ENCODE measurements at regions not wholly inside any gene's neighbourhood (a gene's known extent, or its start where the extent isn't known, plus 50 kb on each side); places are given as distances from the start of the nearest gene placed in this dataset.

DNA sequence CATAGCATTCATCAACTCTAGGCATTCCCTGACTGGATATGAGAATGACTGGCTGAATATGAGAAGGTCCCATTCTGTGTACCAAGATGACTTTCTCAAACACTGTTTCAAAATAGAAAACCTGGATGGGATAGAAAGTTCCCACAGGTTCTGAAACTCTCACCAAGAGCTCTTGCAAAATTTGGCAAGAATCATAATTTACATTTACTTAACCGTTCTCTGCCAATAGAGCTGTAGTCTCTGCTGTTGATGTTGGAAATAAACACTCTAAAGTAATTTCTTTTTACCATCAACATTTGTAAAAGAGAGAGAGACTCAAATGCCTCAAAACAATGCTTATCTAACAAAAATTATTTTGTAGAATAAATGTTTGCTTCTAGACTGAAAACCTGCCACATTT, 221.1 kb downstream of the LMO4 start:
- peaks cover 9% of the 10 kb centered on the region for H3K27me3 Mint-ChIP-seq
- POLR2A ChIA-PET: no interaction called here
- CTCF ChIA-PET: interaction anchor here (1.3 kb wide), 1 partner anchor 9 kb away, joined by 3 read pairs; no protein-coding TSS in a partner anchor
- ATAC-seq: no peak
- no peak overlapping the region for H3K4me3 Mint-ChIP-seq
- H3K27ac Mint-ChIP-seq: no peak overlapping the region
- H3K9me3 Mint-ChIP-seq (ENCODE audit: low read depth): peaks cover 16% of the 10 kb centered on the region
- peaks cover 8% of the 10 kb centered on the region for H3K36me3 Mint-ChIP-seq (ENCODE audit: low read depth)
- H3K4me1 Mint-ChIP-seq: no peaks in the 10 kb centered on the region
- no peak for DNase-seq
- intact Hi-C loops (cut with DNase I, micrococcal nuclease): no loop called here

DNA sequence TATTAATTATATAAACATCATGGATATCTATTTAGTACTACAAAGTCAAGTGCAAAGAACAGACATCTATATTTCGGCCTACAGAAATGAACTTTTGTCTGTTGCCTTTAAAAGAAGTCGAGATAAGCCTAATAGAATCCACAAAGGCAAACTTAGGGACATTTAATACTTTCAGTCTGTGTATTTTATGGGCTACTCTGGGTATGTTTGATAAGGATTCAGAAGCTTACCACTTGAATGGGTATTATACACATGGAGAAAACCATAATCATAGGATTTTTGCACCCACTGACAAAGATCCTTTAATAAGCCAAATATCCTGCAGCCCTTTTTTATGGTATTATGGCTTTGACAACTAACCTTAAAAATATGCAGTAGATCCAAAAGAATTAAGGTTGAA, 224.8 kb downstream of the LMO4 start:
- Mint-ChIP-seq H3K9me3 (ENCODE audit: low read depth) (no peaks in the 10 kb centered on the region), H3K4me3 (no peak overlapping the region), H3K27me3 (peaks cover 3% of the 10 kb centered on the region), H3K27ac (no peak overlapping the region), H3K36me3 (ENCODE audit: low read depth) (no peaks in the 10 kb centered on the region), H3K4me1 (no peaks in the 10 kb centered on the region)
- intact Hi-C loops (cut with DNase I, micrococcal nuclease): no loop called here
- no peak for DNase-seq
- POLR2A ChIA-PET: no interaction called here
- ATAC-seq: no peak
- CTCF ChIA-PET: no interaction called here

DNA sequence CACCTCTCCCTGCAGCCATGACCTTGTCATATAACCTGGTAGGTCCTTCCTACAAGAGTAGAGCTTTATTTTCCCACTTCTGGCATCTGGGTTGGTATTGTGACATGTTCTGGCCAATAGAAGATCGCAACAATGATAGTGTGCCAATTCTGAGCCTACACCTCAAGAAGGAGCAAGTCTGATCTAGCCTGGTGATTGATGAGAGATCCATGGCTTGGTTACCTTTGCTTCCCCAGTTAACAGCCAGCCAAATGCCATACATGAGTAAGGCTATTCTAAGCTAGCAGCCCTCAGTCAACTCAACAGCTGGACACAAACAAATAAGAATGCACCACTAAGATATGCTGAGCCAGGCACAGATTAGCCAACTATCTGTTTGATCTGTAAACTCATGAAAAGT, 226.7 kb downstream of the LMO4 start:
- Mint-ChIP-seq H3K9me3 (ENCODE audit: low read depth) (no peaks in the 10 kb centered on the region), H3K27me3 (peaks cover 1% of the 10 kb centered on the region), H3K4me1 (no peaks in the 10 kb centered on the region), H3K4me3 (no peak overlapping the region), H3K36me3 (ENCODE audit: low read depth) (no peaks in the 10 kb centered on the region), H3K27ac (no peak overlapping the region)
- DNase-seq (no peak), ATAC-seq (no peak)
- CTCF ChIA-PET: interaction anchor here (0.6 to 0.7 kb wide), 2 partner anchors 70 to 1490 kb away, joined by 3 read pairs; no protein-coding TSS in a partner anchor
- intact Hi-C loops (cut with DNase I, micrococcal nuclease): no loop called here
- POLR2A ChIA-PET: no interaction called here

- Mint-ChIP-seq H3K4me1 (no peaks in the 10 kb centered on the region), H3K27me3 (no peaks in the 10 kb centered on the region), H3K9me3 (ENCODE audit: low read depth) (no peaks in the 10 kb centered on the region), H3K4me3 (no peak overlapping the region), H3K36me3 (ENCODE audit: low read depth) (no peaks in the 10 kb centered on the region), H3K27ac (no peak overlapping the region)
- ATAC-seq: no peak
- no peak for DNase-seq
- ChIA-PET POLR2A (no interaction called here), CTCF (no interaction called here)
- intact Hi-C loops (cut with DNase I, micrococcal nuclease): no loop called here
Observed at GRCh38 chr1:87556326-87556725, 227.6 kb downstream of the LMO4 start.

DNA sequence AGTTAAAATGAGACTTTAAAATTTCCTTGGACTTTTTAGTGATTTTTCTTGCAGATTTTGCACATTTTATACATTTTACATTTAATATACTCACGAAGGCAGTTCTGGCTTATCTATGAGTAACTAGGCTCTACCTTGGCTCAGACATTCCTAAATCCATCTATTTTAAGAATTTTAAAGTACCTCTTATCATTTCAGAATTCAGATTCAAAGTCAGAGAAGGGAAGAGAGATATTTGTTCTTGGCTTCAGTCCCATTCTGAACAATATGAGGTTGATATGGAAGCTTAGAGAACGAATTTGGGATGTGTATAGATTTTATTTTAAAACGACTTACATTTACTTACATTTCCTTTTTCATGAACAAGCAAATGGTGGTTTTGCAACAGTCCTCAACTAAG, 230.2 kb downstream of the LMO4 start:
- POLR2A ChIA-PET: no interaction called here
- ATAC-seq (no peak), DNase-seq (no peak)
- intact Hi-C loops (cut with DNase I, micrococcal nuclease): no loop called here
- CTCF ChIA-PET: no interaction called here
- H3K27me3 Mint-ChIP-seq: no peaks in the 10 kb centered on the region
- H3K36me3 Mint-ChIP-seq (ENCODE audit: low read depth): no peaks in the 10 kb centered on the region
- no peak overlapping the region for H3K4me3 Mint-ChIP-seq
- no peaks in the 10 kb centered on the region for H3K4me1 Mint-ChIP-seq
- H3K9me3 Mint-ChIP-seq (ENCODE audit: low read depth): no peaks in the 10 kb centered on the region
- H3K27ac Mint-ChIP-seq: no peak overlapping the region

DNA sequence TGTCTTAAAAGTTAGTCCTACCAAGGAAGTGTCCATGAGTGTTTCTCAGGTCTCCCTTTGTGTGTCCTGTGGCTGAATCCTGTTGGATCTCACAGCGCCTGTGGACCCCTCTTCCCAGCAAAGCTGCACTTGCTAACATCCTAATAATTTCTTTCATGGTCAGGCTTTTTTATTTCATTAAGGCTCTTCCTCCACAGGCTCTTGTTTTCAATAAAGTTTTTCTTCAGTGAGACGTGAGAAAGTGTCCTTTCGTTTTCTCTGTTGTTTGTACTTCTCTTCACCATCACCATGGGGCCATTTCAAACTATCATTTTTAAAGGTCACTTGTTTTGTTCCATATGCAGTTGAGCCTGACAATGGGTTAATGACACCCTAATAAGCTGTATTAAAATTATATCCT, 231.5 kb downstream of the LMO4 start:
- no peaks in the 10 kb centered on the region for H3K27me3 Mint-ChIP-seq
- H3K4me3 Mint-ChIP-seq: no peak overlapping the region
- no peaks in the 10 kb centered on the region for H3K9me3 Mint-ChIP-seq (ENCODE audit: low read depth)
- ChIA-PET CTCF (no interaction called here), POLR2A (no interaction called here)
- no peaks in the 10 kb centered on the region for H3K4me1 Mint-ChIP-seq
- DNase-seq: no peak
- no peak overlapping the region for H3K27ac Mint-ChIP-seq
- no peak for ATAC-seq
- intact Hi-C loops (cut with DNase I, micrococcal nuclease): no loop called here
- H3K36me3 Mint-ChIP-seq (ENCODE audit: low read depth): no peaks in the 10 kb centered on the region

- H3K36me3 Mint-ChIP-seq (ENCODE audit: low read depth): no peaks in the 10 kb centered on the region
- H3K9me3 Mint-ChIP-seq (ENCODE audit: low read depth): no peaks in the 10 kb centered on the region
- ATAC-seq (no peak), DNase-seq (no peak)
- intact Hi-C loops (cut with DNase I, micrococcal nuclease): no loop called here
- CTCF ChIA-PET: no interaction called here
- no peak overlapping the region for H3K27ac Mint-ChIP-seq
- H3K4me1 Mint-ChIP-seq: no peaks in the 10 kb centered on the region
- H3K4me3 Mint-ChIP-seq: no peak overlapping the region
- POLR2A ChIA-PET: no interaction called here
- H3K27me3 Mint-ChIP-seq: no peaks in the 10 kb centered on the region
Observed at GRCh38 chr1:87560601-87561360, 232.1 kb downstream of the LMO4 start.

DNA sequence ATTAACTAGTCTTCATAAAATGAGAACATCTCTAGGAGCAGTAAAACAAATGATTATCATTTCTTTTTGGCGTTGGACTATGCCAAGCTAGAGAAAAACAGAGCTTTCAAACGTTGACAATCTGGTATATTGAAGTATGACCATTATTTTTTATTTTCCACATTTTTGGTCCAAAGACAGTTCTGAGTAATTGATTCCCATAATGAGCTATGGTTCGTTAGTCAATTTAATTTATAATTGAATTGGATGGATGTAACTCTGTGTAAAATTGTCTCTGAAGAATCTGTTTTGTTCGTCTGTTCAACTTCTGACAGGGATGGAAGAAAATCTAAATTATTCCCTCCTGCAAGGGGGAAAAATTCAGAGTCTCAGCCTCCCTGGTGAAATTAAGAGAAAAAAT, 234.5 kb downstream of the LMO4 start:
- Mint-ChIP-seq H3K4me1 (no peaks in the 10 kb centered on the region), H3K27ac (no peak overlapping the region), H3K27me3 (no peaks in the 10 kb centered on the region), H3K4me3 (no peak overlapping the region), H3K9me3 (ENCODE audit: low read depth) (no peaks in the 10 kb centered on the region), H3K36me3 (ENCODE audit: low read depth) (no peaks in the 10 kb centered on the region)
- ATAC-seq: no peak
- intact Hi-C loops (cut with DNase I, micrococcal nuclease): no loop called here
- ChIA-PET CTCF (no interaction called here), POLR2A (no interaction called here)
- DNase-seq: no peak

DNA sequence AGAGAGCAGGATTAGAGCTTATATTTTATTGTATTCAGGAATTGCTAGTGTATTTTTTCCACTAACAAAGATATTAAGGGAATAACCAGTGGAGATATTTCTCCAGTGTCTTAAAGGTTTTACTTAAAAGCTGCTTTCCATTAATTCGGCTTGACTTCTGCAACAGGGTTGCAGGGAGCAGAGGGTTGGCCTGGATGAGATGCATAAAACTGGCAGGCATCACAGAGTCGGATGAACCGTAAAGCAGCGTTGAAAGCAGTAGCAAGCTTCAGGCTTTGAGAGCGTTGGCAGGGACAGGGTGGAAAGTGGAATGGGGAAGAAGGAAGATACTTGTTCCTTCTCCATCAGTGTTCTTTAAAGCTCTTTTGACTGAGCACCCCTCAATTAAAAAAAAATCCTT, 237.2 kb downstream of the LMO4 start:
- POLR2A ChIA-PET: no interaction called here
- Mint-ChIP-seq H3K27ac (no peak overlapping the region), H3K9me3 (ENCODE audit: low read depth) (no peaks in the 10 kb centered on the region), H3K27me3 (no peaks in the 10 kb centered on the region), H3K4me1 (no peaks in the 10 kb centered on the region), H3K36me3 (ENCODE audit: low read depth) (no peaks in the 10 kb centered on the region), H3K4me3 (no peak overlapping the region)
- CTCF ChIA-PET: interaction anchor here (1.8 kb wide), 1 partner anchor 118 kb away, joined by 4 read pairs; no protein-coding TSS in a partner anchor
- intact Hi-C loops (cut with DNase I, micrococcal nuclease): no loop called here
- DNase-seq: no peak
- no peak for ATAC-seq

DNA sequence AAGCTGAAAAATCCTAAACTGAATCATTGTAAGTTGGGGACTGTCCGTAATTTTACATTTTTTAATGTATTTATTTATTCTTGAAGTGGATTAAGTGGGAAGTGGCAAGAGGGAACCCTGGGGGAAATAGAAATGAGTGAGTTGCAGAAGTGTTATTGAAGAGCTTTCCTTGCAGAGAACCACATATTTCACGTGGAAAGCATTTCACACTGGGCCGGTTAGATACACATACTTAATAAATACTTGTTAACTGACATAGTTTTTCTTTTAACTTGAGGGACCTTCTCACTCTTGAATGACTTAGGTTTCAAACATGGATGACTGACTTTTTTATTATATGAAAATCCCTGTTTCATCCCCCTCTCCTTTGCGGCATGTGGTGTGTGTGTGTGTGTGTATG, 239.3 kb downstream of the LMO4 start:
- Mint-ChIP-seq H3K27me3 (no peaks in the 10 kb centered on the region), H3K4me3 (no peak overlapping the region), H3K9me3 (ENCODE audit: low read depth) (no peaks in the 10 kb centered on the region), H3K36me3 (ENCODE audit: low read depth) (no peaks in the 10 kb centered on the region), H3K4me1 (no peaks in the 10 kb centered on the region), H3K27ac (no peak overlapping the region)
- CTCF ChIA-PET: no interaction called here
- DNase-seq: no peak
- POLR2A ChIA-PET: no interaction called here
- intact Hi-C loops (cut with DNase I, micrococcal nuclease): no loop called here
- ATAC-seq: no peak

DNA sequence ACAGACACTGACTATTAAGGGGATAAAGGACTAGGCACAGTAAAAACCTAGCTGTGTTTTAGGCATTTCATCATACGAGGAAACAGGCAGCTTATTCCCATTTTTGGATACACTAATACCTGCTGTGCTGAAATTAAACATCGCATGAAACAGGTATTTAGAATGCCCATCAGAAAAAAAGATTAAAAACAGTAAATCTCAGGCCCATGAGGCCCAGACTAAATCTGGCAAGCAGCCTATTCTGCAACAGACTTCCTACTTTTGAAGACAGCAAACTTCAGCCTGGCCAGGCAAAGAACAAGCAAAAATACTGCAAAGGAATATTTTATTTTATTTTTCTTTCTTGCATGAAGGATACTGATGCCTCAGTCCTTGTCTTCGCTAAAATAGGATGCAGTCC, 240.2 kb downstream of the LMO4 start:
- Mint-ChIP-seq H3K36me3 (ENCODE audit: low read depth) (no peaks in the 10 kb centered on the region), H3K4me1 (no peaks in the 10 kb centered on the region), H3K9me3 (ENCODE audit: low read depth) (no peaks in the 10 kb centered on the region), H3K27ac (no peak overlapping the region), H3K4me3 (no peak overlapping the region), H3K27me3 (no peaks in the 10 kb centered on the region)
- CTCF ChIA-PET: no interaction called here
- intact Hi-C loops (cut with DNase I, micrococcal nuclease): no loop called here
- POLR2A ChIA-PET: no interaction called here
- ATAC-seq: no peak
- no peak for DNase-seq

GRCh38 chr1:87572008-87572407, 243.3 kb downstream of the LMO4 start:
- H3K27ac Mint-ChIP-seq: no peak overlapping the region
- H3K27me3 Mint-ChIP-seq: peaks cover 2% of the 10 kb centered on the region
- no peaks in the 10 kb centered on the region for H3K9me3 Mint-ChIP-seq (ENCODE audit: low read depth)
- ATAC-seq (no peak), DNase-seq (no peak)
- ChIA-PET POLR2A (interaction anchor here (0.7 kb wide), 1 partner anchor 62 kb away, joined by 3 read pairs; no protein-coding TSS in a partner anchor), CTCF (no interaction called here)
- no peaks in the 10 kb centered on the region for H3K4me1 Mint-ChIP-seq
- no peaks in the 10 kb centered on the region for H3K36me3 Mint-ChIP-seq (ENCODE audit: low read depth)
- no peak overlapping the region for H3K4me3 Mint-ChIP-seq
- intact Hi-C loops (cut with DNase I, micrococcal nuclease): no loop called here

GRCh38 chr1:87572891-87573290, 244.2 kb downstream of the LMO4 start:
- Mint-ChIP-seq H3K4me3 (no peak overlapping the region), H3K4me1 (no peaks in the 10 kb centered on the region), H3K9me3 (ENCODE audit: low read depth) (no peaks in the 10 kb centered on the region), H3K36me3 (ENCODE audit: low read depth) (no peaks in the 10 kb centered on the region), H3K27ac (no peak overlapping the region), H3K27me3 (peaks cover 2% of the 10 kb centered on the region)
- POLR2A ChIA-PET: no interaction called here
- ATAC-seq: no peak
- CTCF ChIA-PET: no interaction called here
- intact Hi-C loops (cut with DNase I, micrococcal nuclease): no loop called here
- DNase-seq: no peak

All from activated CD4-positive, alpha-beta T cell treated with anti-CD3 and anti-CD28 coated beads for 36 hours (primary cell).